HEK293 (cell line): ENCODE measurements at regions not wholly inside any gene's neighbourhood (a gene's known extent, or its start where the extent isn't known, plus 50 kb on each side); places are given as distances from the start of the nearest gene placed in this dataset.

Source experiments
- CTCF ChIA-PET: fragments of 350-600 bp; formaldehyde crosslinking; extraction: SDS; loops from one replicate; lab custom pipeline; 2021; ENCODE audit warnings: antibody characterized with exemption; lab: Yijun Ruan, JAX
- POLR2A ChIA-PET: fragments of 300-600 bp; formaldehyde crosslinking; extraction: SDS; loops from one replicate; lab custom pipeline; 2020; ENCODE audit warnings: antibody characterized with exemption, inconsistent platforms; lab: Yijun Ruan, JAX
- H3K27ac ChIP-seq: fragments of 200-500 bp; sonication (Bioruptor generic); 2 replicates; pipeline ENCODE4 v1.5.1; 2014; ENCODE audit warnings: low read depth, low read length, control low read depth, inconsistent platforms; ENCODE audit errors: extremely low read depth
- H3K36me3 ChIP-seq, 2 experiments: fragments of 200-500 bp in 1 of 2; sonication (Bioruptor generic) in 1 of 2; 1 replicate in 1 of 2; 2 replicates in 1 of 2; pipeline ENCODE4 v1.5.1; 2014 to 2017; ENCODE audit warnings: inconsistent platforms in 2 of 2, low read length in 2 of 2; ENCODE audit not compliant: control insufficient read depth in 2 of 2, insufficient read depth in 1 of 2
- H3K4me1 ChIP-seq: fragments of 200-500 bp; sonication (Bioruptor generic); 2 replicates; pipeline ENCODE4 v1.5.1; 2014; ENCODE audit warnings: mild to moderate bottlenecking, low read length, inconsistent platforms; ENCODE audit not compliant: control insufficient read depth, insufficient read depth
- H3K4me3 ChIP-seq: 2 replicates; pipeline ENCODE4 v1.5.1; 2011; ENCODE audit warnings: low read depth, mild to moderate bottlenecking, control low read depth, low read length, moderate library complexity
- H3K9me3 ChIP-seq: fragments of 200-500 bp; sonication (Bioruptor generic); 2 replicates; pipeline ENCODE4 v1.5.1; 2014; ENCODE audit warnings: low read depth, low read length, inconsistent platforms; ENCODE audit not compliant: control insufficient read depth, insufficient read depth
- HOXC10 ChIP-seq: sonication (generic); formaldehyde crosslinking; IDR thresholded peaks from 2 replicates; pipeline ENCODE4 v1.8.1; 2023; ENCODE audit warnings: mild to moderate bottlenecking, missing genetic modification reagents
- KLF1 ChIP-seq: fragments of 450-650 bp; formaldehyde crosslinking; IDR thresholded peaks from 2 replicates; pipeline ENCODE4 v1.5.1; 2016; ENCODE audit warnings: missing biosample characterization, missing genetic modification characterization
- PBX3 ChIP-seq: sonication (generic); formaldehyde crosslinking; IDR thresholded peaks from 2 replicates; pipeline ENCODE4 v1.8.1; 2022; ENCODE audit warnings: mild to moderate bottlenecking, moderate library complexity, missing genetic modification reagents
- REST ChIP-seq: fragments of 450-650 bp; formaldehyde crosslinking; IDR thresholded peaks from 2 replicates; pipeline ENCODE4 v1.5.1; 2016; ENCODE audit warnings: missing biosample characterization, missing genetic modification characterization
- YY2 ChIP-seq: fragments of 450-650 bp; formaldehyde crosslinking; IDR thresholded peaks from 2 replicates; pipeline ENCODE4 v1.5.1; 2016; ENCODE audit warnings: missing biosample characterization, missing genetic modification characterization
- ZBTB26 ChIP-seq: fragments of 450-650 bp; formaldehyde crosslinking; optimal IDR thresholded peaks from 2 replicates; pipeline ENCODE3; 2016; ENCODE audit warnings: missing biosample characterization, mild to moderate bottlenecking, missing genetic modification characterization
- ZEB2 ChIP-seq: fragments of 450-650 bp; formaldehyde crosslinking; IDR thresholded peaks from 2 replicates; pipeline ENCODE4 v1.5.1; 2016; ENCODE audit warnings: missing biosample characterization, missing genetic modification characterization
- ZNF114 ChIP-seq: fragments of 450-650 bp; formaldehyde crosslinking; IDR thresholded peaks from 2 replicates; pipeline ENCODE4 v1.5.0; 2017; ENCODE audit warnings: missing biosample characterization, missing genetic modification characterization
- ZNF148 ChIP-seq: fragments of 450-650 bp; formaldehyde crosslinking; IDR thresholded peaks from 2 replicates; pipeline ENCODE4 v1.5.0; 2017; ENCODE audit warnings: missing biosample characterization, missing genetic modification characterization, borderline replicate concordance
- ZNF169 ChIP-seq: fragments of 450-650 bp; formaldehyde crosslinking; IDR thresholded peaks from 2 replicates; pipeline ENCODE4 v1.5.1; 2016; ENCODE audit warnings: missing biosample characterization, missing genetic modification characterization
- ZNF274 ChIP-seq, 2 experiments: fragments of 200-500 bp in 1 of 2; fragments of 450-650 bp in 1 of 2; sonication (Bioruptor generic) in 1 of 2; formaldehyde crosslinking in 1 of 2; IDR thresholded peaks; 2 replicates each; pipeline versions ENCODE4 v1.5.1 to v1.6.1; 2014 to 2016; ENCODE audit warnings: borderline replicate concordance in 1 of 2, inconsistent platforms in 1 of 2, low read length in 1 of 2, missing biosample characterization in 1 of 2, missing genetic modification characterization in 1 of 2
- ZNF311 ChIP-seq: fragments of 450-650 bp; formaldehyde crosslinking; IDR thresholded peaks from 2 replicates; pipeline ENCODE4 v1.5.1; 2017; ENCODE audit warnings: missing biosample characterization, missing genetic modification characterization, borderline replicate concordance
- ZNF354C ChIP-seq: fragments of 450-650 bp; formaldehyde crosslinking; IDR thresholded peaks from 2 replicates; pipeline ENCODE4 v1.5.1; 2016; ENCODE audit warnings: missing biosample characterization, missing genetic modification characterization, low read depth, borderline replicate concordance
- ZNF404 ChIP-seq: fragments of 450-650 bp; formaldehyde crosslinking; IDR thresholded peaks from 2 replicates; pipeline ENCODE4 v1.5.1; 2017; ENCODE audit warnings: missing biosample characterization, missing genetic modification characterization
- ZNF571 ChIP-seq: fragments of 450-650 bp; formaldehyde crosslinking; IDR thresholded peaks from 2 replicates; pipeline ENCODE4 v1.5.0; 2017; ENCODE audit warnings: missing biosample characterization, missing genetic modification characterization
- ZNF580 ChIP-seq: fragments of 450-650 bp; formaldehyde crosslinking; IDR thresholded peaks from 2 replicates; pipeline ENCODE4 v1.5.1; 2016; ENCODE audit warnings: missing biosample characterization, missing genetic modification characterization
- ZNF585B ChIP-seq: fragments of 450-650 bp; formaldehyde crosslinking; IDR thresholded peaks from 2 replicates; pipeline ENCODE4 v1.5.1; 2016; ENCODE audit warnings: missing biosample characterization, missing genetic modification characterization
- ZNF670 ChIP-seq: fragments of 450-650 bp; formaldehyde crosslinking; IDR thresholded peaks from 2 replicates; pipeline ENCODE4 v1.5.1; 2016; ENCODE audit warnings: missing biosample characterization, missing genetic modification characterization, low read depth
- ZNF677 ChIP-seq: fragments of 450-650 bp; IDR thresholded peaks from 2 replicates; pipeline ENCODE4 v1.5.0; 2018; ENCODE audit warnings: missing biosample characterization, mild to moderate bottlenecking, missing genetic modification characterization, moderate library complexity
- ZNF747 ChIP-seq: fragments of 450-650 bp; formaldehyde crosslinking; IDR thresholded peaks from 2 replicates; pipeline ENCODE4 v1.5.1; 2016; ENCODE audit warnings: missing biosample characterization, missing genetic modification characterization
- ZNF792 ChIP-seq: fragments of 450-650 bp; formaldehyde crosslinking; IDR thresholded peaks from 2 replicates; pipeline ENCODE4 v1.5.1; 2016; ENCODE audit warnings: missing biosample characterization, missing genetic modification characterization
- ZNF843 ChIP-seq: fragments of 450-650 bp; formaldehyde crosslinking; IDR thresholded peaks from 2 replicates; pipeline ENCODE4 v1.5.1; 2016; ENCODE audit warnings: missing biosample characterization, missing genetic modification characterization

GRCh38 chr2:41482659-41483058 lies 565.2 kb upstream of the PKDCC start:
- TF ChIP-seq YY2 (tag by site-specific recombination) (no peak), ZNF148 (tag by site-specific recombination) (no peak), ZEB2 (tag by site-specific recombination) (no peak), PBX3 (CRISPR knock-in tag) (no peak), ZNF274 (IDR thresholded peaks at IDR 0.05; ENCODE audit: low read length) (no peak), ZNF274 (tag by site-specific recombination; IDR thresholded peaks at IDR 0.05; ENCODE audit: borderline replicate concordance) (no peak), ZNF670 (tag by site-specific recombination) (no peak), ZNF585B (tag by site-specific recombination) (no peak)
- ChIA-PET CTCF (no interaction called here), POLR2A (no interaction called here)
- H3K36me3 ChIP-seq = no peaks in the 10 kb centered on the region
- H3K4me3 ChIP-seq = no peak overlapping the region
- H3K27ac ChIP-seq = no peak overlapping the region
- H3K4me1 ChIP-seq = no peaks in the 10 kb centered on the region
- no peaks in the 10 kb centered on the region for H3K9me3 ChIP-seq

GRCh38 chr2:41483226-41483625 lies 564.6 kb upstream of the PKDCC start:
- no peaks in the 10 kb centered on the region for H3K36me3 ChIP-seq
- no peaks in the 10 kb centered on the region for H3K4me1 ChIP-seq
- CTCF ChIA-PET = no interaction called here
- no peaks in the 10 kb centered on the region for H3K9me3 ChIP-seq
- no peak overlapping the region for H3K27ac ChIP-seq
- TF ChIP-seq ZNF114 (tag by site-specific recombination) (no peak), ZNF677 (tag by site-specific recombination) (no peak), ZNF792 (no peak), REST (tag by site-specific recombination) (no peak), ZNF747 (tag by site-specific recombination) (no peak), ZNF274 (IDR thresholded peaks at IDR 0.05; ENCODE audit: low read length) (no peak), ZNF274 (tag by site-specific recombination; IDR thresholded peaks at IDR 0.05; ENCODE audit: borderline replicate concordance) (no peak)
- no peak overlapping the region for H3K4me3 ChIP-seq
- POLR2A ChIA-PET = no interaction called here

GRCh38 chr2:41483982-41484857 lies 563.6 kb upstream of the PKDCC start:
- Histone ChIP-seq H3K9me3 (no peaks in the 10 kb centered on the region), H3K4me3 (no peak overlapping the region), H3K4me1 (no peaks in the 10 kb centered on the region), H3K27ac (no peak overlapping the region), H3K36me3 (no peaks in the 10 kb centered on the region)
- ChIA-PET CTCF (no interaction called here), POLR2A (no interaction called here)
- no peak for TF ChIP-seq ZNF580 (tag by site-specific recombination)
- no peak for TF ChIP-seq ZNF404 (tag by site-specific recombination)
- TF ChIP-seq ZNF169 (tag by site-specific recombination) = no peak
- TF ChIP-seq ZNF571 (tag by site-specific recombination) = no peak
- TF ChIP-seq HOXC10 = no peak
- no peak for TF ChIP-seq KLF1 (tag by site-specific recombination)
- no peak for TF ChIP-seq ZBTB26 (tag by site-specific recombination)
- no peak for TF ChIP-seq ZNF311
- TF ChIP-seq ZNF354C (tag by site-specific recombination) = no peak
- TF ChIP-seq ZNF843 = no peak
